DOHH2 (cell line): ENCODE measurements at regions not wholly inside any gene's neighbourhood (a gene's known extent, or its start where the extent isn't known, plus 50 kb on each side); places are given as distances from the start of the nearest gene placed in this dataset.

ENCODE experiments used
- H3F3A ChIP-seq: fragments of 200-600 bp; sonication (generic), shearing (Covaris generic); 2 replicates; pipeline ENCODE4 v1.6.0; 2016; ENCODE audit warnings: antibody characterized with exemption, mild to moderate bottlenecking; ENCODE audit not compliant: control insufficient read depth, insufficient read depth
- H3K27ac ChIP-seq: fragments of 200-600 bp; sonication (generic); 2 replicates; pipeline ENCODE4 v1.5.1; 2014; ENCODE audit warnings: low read depth, mild to moderate bottlenecking, low read length, moderate library complexity
- H3K27me3 ChIP-seq: fragments of 200-600 bp; sonication (generic); 2 replicates; pipeline ENCODE4 v1.6.1; 2014; ENCODE audit warnings: mild to moderate bottlenecking, low read length, mixed read lengths; ENCODE audit not compliant: control insufficient read depth
- H3K36me3 ChIP-seq: fragments of 200-600 bp; sonication (generic); 2 replicates; pipeline ENCODE4 v1.6.1; 2014; ENCODE audit warnings: mild to moderate bottlenecking, low read length, moderate library complexity, mixed read lengths; ENCODE audit not compliant: control insufficient read depth
- H3K4me1 ChIP-seq: fragments of 200-600 bp; sonication (generic); 2 replicates; pipeline ENCODE4 v1.6.1; 2014; ENCODE audit warnings: mild to moderate bottlenecking, low read length, mixed read lengths; ENCODE audit not compliant: control insufficient read depth
- H3K4me2 ChIP-seq: fragments of 200-600 bp; sonication (generic); 2 replicates; pipeline ENCODE4 v1.6.0; 2014; ENCODE audit warnings: mild to moderate bottlenecking, low read length, moderate library complexity
- H3K4me3 ChIP-seq: fragments of 200-600 bp; sonication (generic); 2 replicates; pipeline ENCODE4 v1.5.1; 2014; ENCODE audit warnings: mild to moderate bottlenecking, low read length, mixed read lengths
- H3K79me2 ChIP-seq: fragments of 200-600 bp; sonication (generic); 2 replicates; pipeline ENCODE4 v1.6.1; 2014; ENCODE audit warnings: mild to moderate bottlenecking, low read length, mixed read lengths; ENCODE audit not compliant: control insufficient read depth
- H3K9me2 ChIP-seq: fragments of 200-600 bp; sonication (generic); replicated peaks from 2 replicates; pipeline ENCODE4 v1.6.1; 2014; ENCODE audit warnings: mild to moderate bottlenecking, low read length, mixed read lengths; ENCODE audit not compliant: control insufficient read depth
- H3K9me3 ChIP-seq: fragments of 200-600 bp; sonication (generic); 2 replicates; pipeline ENCODE4 v1.6.1; 2014; ENCODE audit warnings: antibody characterized with exemption, low read length, mixed read lengths; ENCODE audit not compliant: control insufficient read depth, insufficient read depth
- H4K20me1 ChIP-seq: fragments of 200-600 bp; sonication (generic); 2 replicates; pipeline ENCODE4 v1.6.0; 2014; ENCODE audit warnings: low read depth, mild to moderate bottlenecking, antibody characterized with exemption, low read length, moderate library complexity; ENCODE audit not compliant: control insufficient read depth, insufficient read depth
- EZH2phosphoT487 ChIP-seq: fragments of 200-600 bp; sonication (generic); IDR thresholded peaks from 2 replicates; pipeline ENCODE4 v1.6.1; 2017; ENCODE audit warnings: borderline replicate concordance, mild to moderate bottlenecking, antibody characterized with exemption, low read length, moderate library complexity, mixed read lengths
- TF ChIP-seq, protein P1 (sequence below): fragments of 200-600 bp; sonication (generic); IDR thresholded peaks from one replicate; pipeline ENCODE4 v1.5.1; 2014; ENCODE audit warnings: antibody characterized with exemption, mild to moderate bottlenecking, low read depth, low read length; ENCODE audit not compliant: poor library complexity, severe bottlenecking

DNA sequence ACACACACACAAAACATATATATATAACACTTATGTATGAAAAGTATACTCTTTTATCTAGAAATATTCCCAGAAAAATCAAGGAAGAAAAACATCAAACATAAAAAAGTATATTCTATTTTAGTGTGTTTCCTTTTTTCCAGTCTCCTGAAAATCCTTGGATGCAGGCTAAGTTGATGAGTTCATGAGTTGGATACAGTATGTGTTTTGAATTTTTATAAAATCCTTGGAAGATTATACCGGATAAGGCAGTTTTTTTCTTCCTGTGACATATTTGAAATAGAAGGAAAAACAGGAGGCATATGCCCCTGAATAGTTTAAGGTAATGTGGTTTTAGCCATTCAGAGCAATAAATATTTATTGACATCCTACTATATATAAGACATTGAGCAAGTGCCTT lies 203.6 kb downstream of the SNX18 start:
- Histone ChIP-seq H4K20me1 (no peaks in the 10 kb centered on the region), H3K27ac (no peak overlapping the region), H3K79me2 (no peaks in the 10 kb centered on the region), H3K36me3 (no peaks in the 10 kb centered on the region), H3K9me3 (no peaks in the 10 kb centered on the region), H3F3A (no peaks in the 10 kb centered on the region), H3K27me3 (no peaks in the 10 kb centered on the region), H3K4me3 (no peak overlapping the region), H3K4me2 (no peak overlapping the region), H3K4me1 (no peaks in the 10 kb centered on the region), H3K9me2 (no peaks in the 10 kb centered on the region)
- TF ChIP-seq, protein P1, sequence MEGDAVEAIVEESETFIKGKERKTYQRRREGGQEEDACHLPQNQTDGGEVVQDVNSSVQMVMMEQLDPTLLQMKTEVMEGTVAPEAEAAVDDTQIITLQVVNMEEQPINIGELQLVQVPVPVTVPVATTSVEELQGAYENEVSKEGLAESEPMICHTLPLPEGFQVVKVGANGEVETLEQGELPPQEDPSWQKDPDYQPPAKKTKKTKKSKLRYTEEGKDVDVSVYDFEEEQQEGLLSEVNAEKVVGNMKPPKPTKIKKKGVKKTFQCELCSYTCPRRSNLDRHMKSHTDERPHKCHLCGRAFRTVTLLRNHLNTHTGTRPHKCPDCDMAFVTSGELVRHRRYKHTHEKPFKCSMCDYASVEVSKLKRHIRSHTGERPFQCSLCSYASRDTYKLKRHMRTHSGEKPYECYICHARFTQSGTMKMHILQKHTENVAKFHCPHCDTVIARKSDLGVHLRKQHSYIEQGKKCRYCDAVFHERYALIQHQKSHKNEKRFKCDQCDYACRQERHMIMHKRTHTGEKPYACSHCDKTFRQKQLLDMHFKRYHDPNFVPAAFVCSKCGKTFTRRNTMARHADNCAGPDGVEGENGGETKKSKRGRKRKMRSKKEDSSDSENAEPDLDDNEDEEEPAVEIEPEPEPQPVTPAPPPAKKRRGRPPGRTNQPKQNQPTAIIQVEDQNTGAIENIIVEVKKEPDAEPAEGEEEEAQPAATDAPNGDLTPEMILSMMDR, result no peak

DNA sequence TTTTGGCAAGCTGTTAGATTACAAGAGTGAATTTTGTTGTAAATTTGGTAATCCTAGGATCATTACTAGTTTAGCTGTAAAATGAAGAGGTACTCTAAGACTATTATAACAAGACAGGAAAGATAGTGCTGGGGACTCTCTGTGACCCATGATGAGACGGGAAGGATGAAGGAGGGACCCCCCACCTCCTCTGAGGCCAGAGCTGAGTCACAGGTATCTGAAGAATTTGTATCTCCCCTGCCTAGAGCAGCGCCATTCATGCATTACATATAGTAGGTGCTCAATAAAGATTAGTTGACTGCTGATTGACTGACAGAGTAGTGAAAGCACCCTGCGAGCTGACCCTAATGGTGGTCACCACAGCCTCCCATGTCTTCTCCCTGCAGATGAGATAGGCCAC lies 202.8 kb downstream of the SNX18 start:
- H3K4me2 ChIP-seq, result no peak overlapping the region
- no peak overlapping the region for H3K27ac ChIP-seq

DNA sequence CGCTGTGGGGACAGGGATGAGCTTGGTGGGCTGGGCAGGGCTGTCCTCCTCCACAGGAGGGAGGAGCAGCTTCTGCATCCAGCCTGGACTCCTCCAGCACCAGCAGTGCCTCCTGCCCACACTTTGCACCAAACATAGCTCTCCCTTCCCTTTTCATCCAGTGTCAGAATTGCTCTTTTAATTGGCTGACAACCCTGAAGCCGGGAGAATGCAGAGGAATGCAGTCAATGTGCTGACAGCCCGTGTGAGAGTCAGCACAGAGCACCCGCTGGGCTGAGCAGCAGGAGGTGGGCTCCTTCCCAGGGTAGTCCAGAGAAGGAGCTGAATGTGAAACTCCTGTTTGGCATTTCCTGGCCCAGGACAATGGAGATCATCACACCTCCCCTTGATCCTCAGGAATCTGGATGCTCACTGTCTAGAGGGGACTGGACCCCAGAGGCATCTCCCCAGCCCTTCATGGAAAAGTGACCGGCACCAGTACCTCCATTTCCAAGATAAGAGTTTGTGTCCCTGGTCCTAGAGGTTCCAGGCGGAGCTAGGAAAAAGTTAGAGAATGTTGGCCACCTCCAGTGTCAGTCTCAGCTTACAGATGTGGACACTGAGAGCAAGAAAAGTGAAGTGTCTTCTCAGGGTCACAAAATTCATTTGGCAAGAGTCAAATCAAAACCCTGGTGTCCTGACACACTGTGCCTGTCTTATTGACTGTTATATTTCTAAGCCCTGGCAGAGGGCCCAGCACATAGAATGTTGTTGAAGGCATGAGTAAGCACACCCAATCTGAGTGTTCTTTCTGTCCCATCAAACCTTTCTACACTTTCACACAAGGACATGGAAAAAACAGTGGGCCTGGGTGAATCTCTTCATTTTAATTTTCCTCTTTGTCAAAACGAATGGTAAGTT lies 202.1 kb downstream of the SNX18 start:
- Histone ChIP-seq H3K4me1 (no peaks in the 10 kb centered on the region), H3K4me3 (no peak overlapping the region), H3K9me3 (0 out of 2 replicates have a peak, but pooled peaks cover 2% of the 10 kb centered on the region), H3K79me2 (no peaks in the 10 kb centered on the region), H3K4me2 (no peak overlapping the region), H3K27ac (no peak overlapping the region), H3K9me2 (no peaks in the 10 kb centered on the region), H3K27me3 (no peaks in the 10 kb centered on the region), H4K20me1 (no peaks in the 10 kb centered on the region), H3F3A (no peaks in the 10 kb centered on the region), H3K36me3 (no peaks in the 10 kb centered on the region)
- TF ChIP-seq EZH2phosphoT487, result no peak
- TF ChIP-seq, protein P1, result no peak

More for the DNA sequence above, 202.8 kb downstream of the SNX18 start:
- TF ChIP-seq, protein P1, result no peak
- no peak for TF ChIP-seq EZH2phosphoT487
- Histone ChIP-seq H3K27me3 (no peaks in the 10 kb centered on the region), H3K4me3 (no peak overlapping the region), H3K9me2 (no peaks in the 10 kb centered on the region), H3F3A (no peaks in the 10 kb centered on the region), H3K79me2 (no peaks in the 10 kb centered on the region), H3K36me3 (no peaks in the 10 kb centered on the region), H3K9me3 (no peaks in the 10 kb centered on the region), H4K20me1 (no peaks in the 10 kb centered on the region), H3K4me1 (no peaks in the 10 kb centered on the region)
